ENCODE measurements at regions not wholly inside any gene's neighbourhood (a gene's known extent, or its start where the extent isn't known, plus 50 kb on each side); places are given as distances from the start of the nearest gene placed in this dataset.
"Not testable (repeated sequence)": the region's sequence is repeated elsewhere in the genome, so short reads cannot be mapped to it uniquely, and the experiment has no call there.

DNA sequence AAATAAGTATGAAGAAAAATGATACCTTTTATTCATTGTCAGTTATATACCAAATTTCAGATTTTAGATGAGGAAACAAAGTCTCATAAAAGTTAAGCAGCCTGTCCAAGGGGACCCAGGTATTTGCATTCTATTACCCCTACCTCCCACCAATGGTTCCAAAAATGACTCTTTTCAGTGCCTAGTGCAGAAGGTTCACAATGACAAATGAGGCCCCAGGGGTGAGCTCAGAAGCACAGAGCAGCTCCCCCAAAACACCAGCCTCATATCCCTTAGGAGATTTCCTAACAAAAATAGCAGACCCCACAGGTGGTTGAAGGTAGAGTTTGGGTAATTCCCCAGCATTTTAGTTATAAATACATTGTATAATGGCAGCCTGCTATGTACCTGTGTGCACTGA lies 168.6 kb downstream of the REEP3 start:
- no peaks in the 10 kb centered on the region for H3K27me3 ChIP-seq (ENCODE audit: insufficient read depth, insufficient read length)
- no peak for TF ChIP-seq SUZ12 (IDR thresholded peaks at IDR 0.05; ENCODE audit: extremely low read depth, insufficient read depth, insufficient read length)
- TF ChIP-seq ZNF274 (IDR thresholded peaks at IDR 0.05; ENCODE audit: low read depth, low read length): no peak
- no peak for TF ChIP-seq YY1 (IDR thresholded peaks at IDR 0.05; ENCODE audit: insufficient read depth, insufficient read length)
- no peak overlapping the region for H3K4me3 ChIP-seq (ENCODE audit: insufficient read length, low read depth)
- H3K36me3 ChIP-seq (ENCODE audit: insufficient read depth, insufficient read length, low read length): no peaks in the 10 kb centered on the region
- no peak for DNase-seq (ENCODE audit: low read depth, low spot score)
- no peaks in the 10 kb centered on the region; the same call in 1 of the 2 replicates for H3K9me3 ChIP-seq (ENCODE audit: insufficient read depth, low read length)
- no peak overlapping the region for H3K9ac ChIP-seq (ENCODE audit: insufficient read length, low read depth)
- no peaks in the 10 kb centered on the region for H3K4me1 ChIP-seq (ENCODE audit: insufficient read depth, insufficient read length)

DNA sequence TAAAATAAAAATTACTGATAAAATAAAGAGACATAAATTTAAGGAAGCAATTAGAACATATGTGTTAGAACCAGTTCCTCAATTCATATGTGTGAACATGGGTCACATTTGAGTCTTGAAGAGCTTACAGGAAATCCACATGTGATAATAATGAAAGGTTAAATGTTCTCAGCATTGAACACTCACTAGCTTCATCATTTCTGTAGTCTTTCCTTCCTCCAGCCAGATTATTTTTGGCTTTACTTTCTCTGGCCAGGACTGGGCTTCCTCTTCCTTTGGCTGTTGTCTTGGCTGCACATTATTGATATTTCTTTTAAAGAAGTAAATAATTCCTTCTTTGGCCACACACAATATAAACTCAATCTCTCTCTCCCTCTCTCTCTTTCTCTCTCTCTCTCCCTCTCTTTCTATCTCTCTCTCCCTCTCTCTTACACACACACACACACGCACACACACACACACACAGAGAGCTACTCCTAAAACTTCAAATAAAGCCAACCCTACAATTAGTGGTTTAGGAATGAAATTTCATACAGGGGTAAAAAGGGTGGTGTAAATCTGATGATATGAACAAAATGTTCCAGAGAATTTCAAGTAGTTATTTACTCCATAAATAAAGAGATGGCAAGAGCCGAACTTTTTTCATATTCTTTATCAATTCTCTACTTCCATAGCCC lies 171.2 kb downstream of the REEP3 start:
- no peak overlapping the region for H3K4me3 ChIP-seq (ENCODE audit: insufficient read length, low read depth)
- H3K9me3 ChIP-seq (ENCODE audit: insufficient read depth, low read length): no peaks in the 10 kb centered on the region; the same call in 1 of the 2 replicates
- H3K27me3 ChIP-seq (ENCODE audit: insufficient read depth, insufficient read length): no peaks in the 10 kb centered on the region
- H3K4me1 ChIP-seq (ENCODE audit: insufficient read depth, insufficient read length): no peaks in the 10 kb centered on the region
- DNase-seq (ENCODE audit: low read depth, low spot score): no peak
- no peak for TF ChIP-seq SUZ12 (IDR thresholded peaks at IDR 0.05; ENCODE audit: extremely low read depth, insufficient read depth, insufficient read length)
- no peak for TF ChIP-seq ZNF274 (IDR thresholded peaks at IDR 0.05; ENCODE audit: low read depth, low read length)
- no peak for TF ChIP-seq YY1 (IDR thresholded peaks at IDR 0.05; ENCODE audit: insufficient read depth, insufficient read length)
- no peak overlapping the region for H3K9ac ChIP-seq (ENCODE audit: insufficient read length, low read depth)
- H3K36me3 ChIP-seq (ENCODE audit: insufficient read depth, insufficient read length, low read length): no peaks in the 10 kb centered on the region

DNA sequence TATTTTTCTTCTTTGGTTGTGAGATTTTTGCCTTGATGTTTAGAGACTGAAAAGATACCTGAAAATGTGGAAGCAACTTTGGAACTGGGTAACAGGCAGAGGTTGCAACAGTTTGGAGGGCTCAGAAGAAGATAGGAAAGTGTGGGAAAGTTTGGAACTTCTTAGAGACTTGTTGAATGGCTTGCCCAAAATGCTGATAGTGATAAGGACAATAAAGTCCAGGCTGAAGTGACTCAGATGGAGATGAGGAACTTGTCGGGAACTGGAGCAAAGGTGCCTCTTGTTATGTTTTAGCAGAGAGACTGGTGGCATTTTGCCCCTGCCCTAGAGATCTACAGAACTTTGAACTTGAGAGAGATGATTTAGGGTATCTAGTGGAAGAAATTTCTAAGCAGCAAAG lies 171.8 kb downstream of the REEP3 start:
- H3K27me3 ChIP-seq (ENCODE audit: insufficient read depth, insufficient read length); H3K9ac ChIP-seq (ENCODE audit: insufficient read length, low read depth): not testable (repeated sequence)

DNA sequence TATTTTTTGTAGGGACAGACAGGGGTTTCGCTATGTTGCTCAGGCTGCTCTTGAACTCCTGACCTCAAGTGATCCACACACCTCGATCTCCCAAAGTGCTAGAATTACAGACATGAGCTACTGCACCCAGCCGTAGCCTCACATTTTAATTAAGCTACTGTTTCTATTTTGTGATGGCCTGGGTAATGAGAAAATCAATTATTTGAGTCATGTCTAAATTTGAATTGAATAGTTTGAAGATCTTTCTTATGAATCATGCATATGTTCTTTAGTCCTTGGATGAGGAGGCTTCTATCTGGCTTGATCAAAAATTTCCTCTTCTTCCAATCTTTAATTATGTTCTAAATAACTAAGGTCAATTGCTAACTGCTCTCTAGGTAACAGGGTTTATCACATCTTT lies 175.0 kb downstream of the REEP3 start:
- H3K27me3 ChIP-seq (ENCODE audit: insufficient read depth, insufficient read length): no peaks in the 10 kb centered on the region
- H3K36me3 ChIP-seq (ENCODE audit: insufficient read depth, insufficient read length, low read length): no peaks in the 10 kb centered on the region
- H3K9ac ChIP-seq (ENCODE audit: insufficient read length, low read depth): no peak overlapping the region
- H3K9me3 ChIP-seq (ENCODE audit: insufficient read depth, low read length): no peaks in the 10 kb centered on the region; the same call in 1 of the 2 replicates
- no peak overlapping the region for H3K4me3 ChIP-seq (ENCODE audit: insufficient read length, low read depth)
- DNase-seq (ENCODE audit: low read depth, low spot score): no peak
- no peaks in the 10 kb centered on the region for H3K4me1 ChIP-seq (ENCODE audit: insufficient read depth, insufficient read length)
- TF ChIP-seq YY1 (IDR thresholded peaks at IDR 0.05; ENCODE audit: insufficient read depth, insufficient read length): no peak
- TF ChIP-seq ZNF274 (IDR thresholded peaks at IDR 0.05; ENCODE audit: low read depth, low read length): no peak
- TF ChIP-seq SUZ12 (IDR thresholded peaks at IDR 0.05; ENCODE audit: extremely low read depth, insufficient read depth, insufficient read length): no peak

More for the DNA sequence above, 171.8 kb downstream of the REEP3 start:
- not testable (repeated sequence) for H3K36me3 ChIP-seq (ENCODE audit: insufficient read depth, insufficient read length, low read length); DNase-seq (ENCODE audit: low read depth, low spot score); H3K4me3 ChIP-seq (ENCODE audit: insufficient read length, low read depth); H3K9me3 ChIP-seq (ENCODE audit: insufficient read depth, low read length); H3K4me1 ChIP-seq (ENCODE audit: insufficient read depth, insufficient read length)

DNA sequence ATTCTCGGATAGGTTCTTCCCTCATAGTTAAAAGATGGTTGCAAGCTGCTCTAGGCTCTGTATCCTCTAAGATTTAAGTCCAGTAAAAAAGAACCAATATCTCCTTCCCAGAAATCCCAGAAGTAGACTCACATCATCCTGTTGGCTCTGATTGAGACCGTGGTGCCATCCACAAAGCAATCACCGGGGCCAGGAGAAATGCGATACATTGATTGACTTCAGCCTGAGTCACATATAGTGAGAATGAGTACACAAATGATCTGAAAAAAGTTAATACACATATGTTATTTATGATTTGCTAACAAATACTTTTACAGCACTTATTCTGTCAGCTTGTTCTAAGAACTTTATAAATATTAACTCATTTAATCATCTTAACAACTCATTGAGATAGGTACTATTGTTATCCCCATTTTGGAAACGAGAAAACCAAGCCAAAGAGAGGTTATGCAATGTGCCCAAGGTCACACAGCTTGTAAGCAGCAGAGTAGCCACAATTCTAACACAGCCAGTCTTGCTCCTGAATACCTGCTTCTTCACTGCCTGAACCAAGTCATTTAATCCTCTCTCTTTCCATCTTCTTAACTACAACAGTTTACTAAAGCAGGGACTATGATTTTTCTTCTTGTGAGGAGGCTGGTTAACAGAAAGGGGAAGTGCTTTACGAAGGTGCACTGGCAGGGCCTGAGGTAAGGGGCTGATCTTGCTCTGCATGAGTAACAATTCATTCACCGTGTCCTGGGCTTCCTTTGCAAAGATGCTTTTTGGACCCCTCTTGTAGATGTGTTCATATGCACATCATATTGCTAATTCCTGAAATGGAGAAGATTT lies 177.0 kb downstream of the REEP3 start:
- no peak overlapping the region for H3K9ac ChIP-seq (ENCODE audit: insufficient read length, low read depth)
- no peak for TF ChIP-seq YY1 (IDR thresholded peaks at IDR 0.05; ENCODE audit: insufficient read depth, insufficient read length)
- no peak for TF ChIP-seq SUZ12 (IDR thresholded peaks at IDR 0.05; ENCODE audit: extremely low read depth, insufficient read depth, insufficient read length)
- TF ChIP-seq ZNF274 (IDR thresholded peaks at IDR 0.05; ENCODE audit: low read depth, low read length): no peak
- no peaks in the 10 kb centered on the region for H3K36me3 ChIP-seq (ENCODE audit: insufficient read depth, insufficient read length, low read length)
- H3K4me1 ChIP-seq (ENCODE audit: insufficient read depth, insufficient read length): no peaks in the 10 kb centered on the region
- no peaks in the 10 kb centered on the region; the same call in 1 of the 2 replicates for H3K9me3 ChIP-seq (ENCODE audit: insufficient read depth, low read length)
- no peak overlapping the region for H3K4me3 ChIP-seq (ENCODE audit: insufficient read length, low read depth)
- H3K27me3 ChIP-seq (ENCODE audit: insufficient read depth, insufficient read length): no peaks in the 10 kb centered on the region
- no peak for DNase-seq (ENCODE audit: low read depth, low spot score)

DNA sequence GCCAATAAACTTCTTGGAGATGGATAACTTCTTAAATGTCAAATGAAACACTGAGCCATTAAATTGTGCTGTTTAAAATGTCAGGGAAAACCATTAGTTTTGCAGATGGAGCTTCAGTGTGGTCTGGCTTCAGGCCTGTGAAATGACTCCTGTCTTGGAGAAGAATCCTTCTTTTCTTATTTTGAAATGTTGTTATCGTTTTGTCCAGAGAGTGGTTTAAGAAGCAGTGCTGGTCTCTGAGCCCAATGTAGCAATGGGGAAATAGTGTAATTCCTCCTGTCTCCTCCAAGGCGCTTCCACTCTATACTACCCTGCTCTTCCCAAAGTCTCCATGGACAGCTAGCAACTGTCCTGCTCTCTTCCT lies 177.6 kb downstream of the REEP3 start:
- TF ChIP-seq ZNF274 (IDR thresholded peaks at IDR 0.05; ENCODE audit: low read depth, low read length) (no peak), YY1 (IDR thresholded peaks at IDR 0.05; ENCODE audit: insufficient read depth, insufficient read length) (no peak), SUZ12 (IDR thresholded peaks at IDR 0.05; ENCODE audit: extremely low read depth, insufficient read depth, insufficient read length) (no peak)
- H3K4me3 ChIP-seq (ENCODE audit: insufficient read length, low read depth): no peak overlapping the region
- no peaks in the 10 kb centered on the region for H3K4me1 ChIP-seq (ENCODE audit: insufficient read depth, insufficient read length)
- H3K9me3 ChIP-seq (ENCODE audit: insufficient read depth, low read length): no peaks in the 10 kb centered on the region; the same call in 1 of the 2 replicates
- no peak overlapping the region for H3K9ac ChIP-seq (ENCODE audit: insufficient read length, low read depth)
- H3K27me3 ChIP-seq (ENCODE audit: insufficient read depth, insufficient read length): no peaks in the 10 kb centered on the region
- DNase-seq (ENCODE audit: low read depth, low spot score): no peak
- H3K36me3 ChIP-seq (ENCODE audit: insufficient read depth, insufficient read length, low read length): no peaks in the 10 kb centered on the region

DNA sequence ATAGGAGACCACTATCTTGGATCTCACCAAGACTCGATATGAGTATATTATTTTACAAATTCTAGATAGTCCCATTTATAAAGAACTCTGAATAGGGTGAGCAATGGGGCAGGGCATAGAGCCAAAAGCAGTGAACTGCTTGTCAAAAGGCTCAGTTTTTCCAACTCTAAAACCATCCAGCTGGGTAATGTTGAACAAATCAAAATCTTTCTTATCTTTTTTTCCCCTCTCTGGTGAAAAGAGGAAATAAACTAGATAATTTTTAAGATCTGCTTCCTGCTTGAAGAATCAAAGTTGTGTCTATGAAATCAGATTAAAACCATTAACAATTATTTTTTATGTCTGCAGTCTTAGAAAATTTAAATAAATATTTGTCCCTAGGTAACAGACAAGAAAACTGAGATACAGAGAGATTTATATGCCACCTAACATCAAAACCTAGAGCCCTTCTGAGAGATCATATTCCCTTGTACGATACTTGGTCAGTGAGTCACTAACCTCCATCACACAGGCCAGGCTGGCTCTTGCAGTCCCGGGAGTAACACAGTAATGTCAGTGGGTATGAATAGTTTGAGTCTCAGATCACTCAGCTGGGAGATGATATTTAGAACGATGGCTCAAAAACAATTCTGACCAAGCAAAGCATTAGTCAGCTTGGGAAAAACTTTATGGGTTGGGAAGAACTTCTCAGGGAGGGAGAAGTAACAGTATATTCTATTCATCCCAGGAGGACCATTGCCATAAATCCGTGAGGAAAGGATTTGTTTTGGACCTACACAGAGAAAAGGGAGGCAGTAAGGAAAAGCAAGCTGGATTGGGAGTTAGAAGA lies 178.8 kb downstream of the REEP3 start:
- Histone ChIP-seq H3K27me3 (ENCODE audit: insufficient read depth, insufficient read length) (no peaks in the 10 kb centered on the region), H3K4me1 (ENCODE audit: insufficient read depth, insufficient read length) (no peaks in the 10 kb centered on the region), H3K4me3 (ENCODE audit: insufficient read length, low read depth) (no peak overlapping the region), H3K9ac (ENCODE audit: insufficient read length, low read depth) (no peak overlapping the region), H3K36me3 (ENCODE audit: insufficient read depth, insufficient read length, low read length) (no peaks in the 10 kb centered on the region), H3K9me3 (ENCODE audit: insufficient read depth, low read length) (no peaks in the 10 kb centered on the region)
- TF ChIP-seq YY1 (IDR thresholded peaks at IDR 0.05; ENCODE audit: insufficient read depth, insufficient read length) (no peak), SUZ12 (IDR thresholded peaks at IDR 0.05; ENCODE audit: extremely low read depth, insufficient read depth, insufficient read length) (no peak), ZNF274 (IDR thresholded peaks at IDR 0.05; ENCODE audit: low read depth, low read length) (no peak)
- DNase-seq (ENCODE audit: low read depth, low spot score): no peak

All from NT2/D1 (cell line).